ENCODE measurements at regions not wholly inside any gene's neighbourhood (a gene's known extent, or its start where the extent isn't known, plus 50 kb on each side); places are given as distances from the start of the nearest gene placed in this dataset.

- H3K9me2 ChIP-seq (ENCODE audit: insufficient read depth, low read length), result no peaks in the 10 kb centered on the region
- H3K27ac ChIP-seq (ENCODE audit: low read depth, low read length, poor library complexity, severe bottlenecking), result no peak overlapping the region
- no peaks in the 10 kb centered on the region for H3K79me2 ChIP-seq (ENCODE audit: insufficient read depth, low read depth, low read length)
- no peaks in the 10 kb centered on the region for H3K36me3 ChIP-seq (ENCODE audit: insufficient read depth, low read length)
- no peak overlapping the region for H3K4me3 ChIP-seq (ENCODE audit: low read depth, low read length, poor library complexity, severe bottlenecking)
- ChIA-PET CTCF (ENCODE audit: unreplicated experiment) (no interaction called here), POLR2A (interaction anchor here (1.2 kb wide), 1 partner anchor 88 kb away, joined by 3 read pairs; no protein-coding TSS in a partner anchor)
- intact Hi-C loops (cut with micrococcal nuclease; ENCODE audit: unreplicated experiment), result no loop called here
- H3K9me3 ChIP-seq (ENCODE audit: low read length), result no peaks in the 10 kb centered on the region
- no peaks in the 10 kb centered on the region for H4K20me1 ChIP-seq (ENCODE audit: insufficient read depth, low read length)
- TF ChIP-seq EZH2phosphoT487 (IDR thresholded peaks at IDR 0.05; ENCODE audit: borderline replicate concordance, low read depth, low read length), result no peak
- no peak for TF ChIP-seq CTCF (conservative IDR thresholded peaks at IDR 0.05; ENCODE audit: low read length)
- no peak overlapping the region for H2AFZ ChIP-seq (ENCODE audit: low read length)
- no peak for DNase-seq (ENCODE audit: low spot score)
- no peaks in the 10 kb centered on the region for H3K4me1 ChIP-seq (ENCODE audit: insufficient read depth, low read length, poor library complexity, severe bottlenecking)
- BruUV-seq (replicated peaks), result no TSS peak
- no peak overlapping the region for H3K4me2 ChIP-seq (ENCODE audit: low read length)
These were observed 245.2 kb upstream of the GULP1 start for GRCh38 chr2:188046437-188046836.

DNA sequence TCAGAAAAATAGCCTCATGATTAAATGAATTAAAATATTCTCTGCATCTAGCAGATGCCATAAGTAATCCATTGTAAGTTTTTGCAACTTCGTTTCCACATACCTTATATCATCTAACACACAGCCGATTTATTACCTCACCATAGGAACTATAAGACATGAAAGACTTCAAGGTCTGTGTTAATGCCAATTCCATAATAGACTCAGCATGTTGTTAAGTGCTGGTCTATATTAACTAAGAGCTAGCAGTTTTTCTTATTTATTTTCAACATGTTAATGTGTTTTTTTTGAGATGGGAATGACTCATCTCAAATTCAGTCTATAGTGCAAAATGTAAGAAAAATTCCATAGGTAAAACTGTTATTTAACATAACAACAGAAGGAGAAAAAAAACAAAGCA lies 243.9 kb upstream of the GULP1 start:
- intact Hi-C loops (cut with micrococcal nuclease; ENCODE audit: unreplicated experiment), result no loop called here
- Histone ChIP-seq H3K27ac (ENCODE audit: low read depth, low read length, poor library complexity, severe bottlenecking) (no peak overlapping the region), H3K9me3 (ENCODE audit: low read length) (no peaks in the 10 kb centered on the region), H3K36me3 (ENCODE audit: insufficient read depth, low read length) (no peaks in the 10 kb centered on the region), H3K4me1 (ENCODE audit: insufficient read depth, low read length, poor library complexity, severe bottlenecking) (no peaks in the 10 kb centered on the region), H2AFZ (ENCODE audit: low read length) (no peak overlapping the region), H3K9me2 (ENCODE audit: insufficient read depth, low read length) (no peaks in the 10 kb centered on the region), H3K79me2 (ENCODE audit: insufficient read depth, low read depth, low read length) (no peaks in the 10 kb centered on the region), H3K4me2 (ENCODE audit: low read length) (no peak overlapping the region), H4K20me1 (ENCODE audit: insufficient read depth, low read length) (no peaks in the 10 kb centered on the region), H3K4me3 (ENCODE audit: low read depth, low read length, poor library complexity, severe bottlenecking) (no peak overlapping the region)
- no TSS peak for BruUV-seq (replicated peaks)
- no peak for TF ChIP-seq EZH2phosphoT487 (IDR thresholded peaks at IDR 0.05; ENCODE audit: borderline replicate concordance, low read depth, low read length)
- ChIA-PET CTCF (ENCODE audit: unreplicated experiment) (no interaction called here), POLR2A (interaction anchor here (0.7 kb wide), 1 partner anchor 18 kb away, joined by 3 read pairs; no protein-coding TSS in a partner anchor)
- no peak for DNase-seq (ENCODE audit: low spot score)

DNA sequence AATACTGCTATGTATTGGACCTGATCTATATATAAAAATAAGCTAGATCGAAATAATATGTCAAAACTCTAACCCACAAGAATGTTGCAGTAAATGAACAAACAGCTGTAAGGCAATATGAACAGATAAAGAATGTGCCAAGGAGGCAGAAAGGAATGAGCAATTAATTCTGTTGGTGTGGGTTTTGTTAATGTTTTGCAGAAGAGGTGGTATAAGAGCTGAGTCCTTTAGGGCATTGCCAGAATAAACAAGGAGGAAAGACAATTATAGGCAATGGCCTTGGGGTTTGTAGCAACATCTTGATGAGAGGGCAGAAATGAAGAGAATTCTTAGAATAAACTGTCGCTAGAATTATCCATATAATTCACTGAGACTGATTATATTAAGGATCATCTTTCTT lies 240.9 kb upstream of the GULP1 start:
- BruUV-seq (replicated peaks), result no TSS peak
- intact Hi-C loops (cut with micrococcal nuclease; ENCODE audit: unreplicated experiment), result no loop called here
- Histone ChIP-seq H3K4me3 (ENCODE audit: low read depth, low read length, poor library complexity, severe bottlenecking) (no peak overlapping the region), H3K4me1 (ENCODE audit: insufficient read depth, low read length, poor library complexity, severe bottlenecking) (no peaks in the 10 kb centered on the region), H3K79me2 (ENCODE audit: insufficient read depth, low read depth, low read length) (no peaks in the 10 kb centered on the region), H3K27ac (ENCODE audit: low read depth, low read length, poor library complexity, severe bottlenecking) (no peak overlapping the region), H3K4me2 (ENCODE audit: low read length) (no peak overlapping the region), H3K9me2 (ENCODE audit: insufficient read depth, low read length) (no peaks in the 10 kb centered on the region), H3K9me3 (ENCODE audit: low read length) (no peaks in the 10 kb centered on the region), H4K20me1 (ENCODE audit: insufficient read depth, low read length) (no peaks in the 10 kb centered on the region), H3K36me3 (ENCODE audit: insufficient read depth, low read length) (no peaks in the 10 kb centered on the region), H2AFZ (ENCODE audit: low read length) (no peak overlapping the region)
- POLR2A ChIA-PET, result interaction anchor here (0.6 kb wide), 1 partner anchor 63 kb away, joined by 3 read pairs; no protein-coding TSS in a partner anchor
- DNase-seq (ENCODE audit: low spot score), result no peak
- CTCF ChIA-PET (ENCODE audit: unreplicated experiment), result no interaction called here
- TF ChIP-seq CTCF (conservative IDR thresholded peaks at IDR 0.05; ENCODE audit: low read length) (no peak), EZH2phosphoT487 (IDR thresholded peaks at IDR 0.05; ENCODE audit: borderline replicate concordance, low read depth, low read length) (no peak)

Measured in OCI-LY7 (cell line).